HEK293 (cell line): ENCODE measurements at regions not wholly inside any gene's neighbourhood (a gene's known extent, or its start where the extent isn't known, plus 50 kb on each side); places are given as distances from the start of the nearest gene placed in this dataset.

ENCODE experiments used
- ELK4 ChIP-seq: IDR thresholded peaks from 2 replicates; pipeline ENCODE4 v1.6.1; 2011; ENCODE audit warnings: mild to moderate bottlenecking, low read depth, low read length, borderline replicate concordance
- GFI1B ChIP-seq: fragments of 450-650 bp; formaldehyde crosslinking; IDR thresholded peaks from 2 replicates; pipeline ENCODE4 v1.5.1; 2016; ENCODE audit warnings: missing biosample characterization, missing genetic modification characterization
- KLF16 ChIP-seq: fragments of 450-650 bp; formaldehyde crosslinking; IDR thresholded peaks from 2 replicates; pipeline ENCODE4 v1.5.1; 2017; ENCODE audit warnings: missing biosample characterization, missing genetic modification characterization
- KLF9 ChIP-seq: fragments of 450-650 bp; formaldehyde crosslinking; IDR thresholded peaks from 2 replicates; pipeline ENCODE4 v1.5.1; 2016; ENCODE audit warnings: missing biosample characterization, missing genetic modification characterization, low read depth
- REPIN1 ChIP-seq: fragments of 450-650 bp; formaldehyde crosslinking; IDR thresholded peaks from 2 replicates; pipeline ENCODE4 v1.5.1; 2017; ENCODE audit warnings: missing biosample characterization, missing genetic modification characterization, low read depth
- ZNF274 ChIP-seq, 2 experiments: fragments of 200-500 bp in 1 of 2; fragments of 450-650 bp in 1 of 2; sonication (Bioruptor generic) in 1 of 2; formaldehyde crosslinking in 1 of 2; IDR thresholded peaks; 2 replicates each; pipeline versions ENCODE4 v1.5.1 to v1.6.1; 2014 to 2016; ENCODE audit warnings: borderline replicate concordance in 1 of 2, inconsistent platforms in 1 of 2, low read length in 1 of 2, missing biosample characterization in 1 of 2, missing genetic modification characterization in 1 of 2

- TF ChIP-seq ELK4 = no peak
- no peak for TF ChIP-seq ZNF274 (IDR thresholded peaks at IDR 0.05; ENCODE audit: low read length)
- TF ChIP-seq ZNF274 (tag by site-specific recombination; IDR thresholded peaks at IDR 0.05; ENCODE audit: borderline replicate concordance) = no peak
- TF ChIP-seq REPIN1 = no peak
- no peak for TF ChIP-seq KLF9 (tag by site-specific recombination)
- TF ChIP-seq KLF16 (tag by site-specific recombination) = no peak
- no peak for TF ChIP-seq GFI1B (tag by site-specific recombination)
Measured at GRCh38 chr17:68766640-68767039, 165.5 kb upstream of the FAM20A start.
